ENCODE measurements at regions not wholly inside any gene's neighbourhood (a gene's known extent, or its start where the extent isn't known, plus 50 kb on each side); places are given as distances from the start of the nearest gene placed in this dataset.

DNA sequence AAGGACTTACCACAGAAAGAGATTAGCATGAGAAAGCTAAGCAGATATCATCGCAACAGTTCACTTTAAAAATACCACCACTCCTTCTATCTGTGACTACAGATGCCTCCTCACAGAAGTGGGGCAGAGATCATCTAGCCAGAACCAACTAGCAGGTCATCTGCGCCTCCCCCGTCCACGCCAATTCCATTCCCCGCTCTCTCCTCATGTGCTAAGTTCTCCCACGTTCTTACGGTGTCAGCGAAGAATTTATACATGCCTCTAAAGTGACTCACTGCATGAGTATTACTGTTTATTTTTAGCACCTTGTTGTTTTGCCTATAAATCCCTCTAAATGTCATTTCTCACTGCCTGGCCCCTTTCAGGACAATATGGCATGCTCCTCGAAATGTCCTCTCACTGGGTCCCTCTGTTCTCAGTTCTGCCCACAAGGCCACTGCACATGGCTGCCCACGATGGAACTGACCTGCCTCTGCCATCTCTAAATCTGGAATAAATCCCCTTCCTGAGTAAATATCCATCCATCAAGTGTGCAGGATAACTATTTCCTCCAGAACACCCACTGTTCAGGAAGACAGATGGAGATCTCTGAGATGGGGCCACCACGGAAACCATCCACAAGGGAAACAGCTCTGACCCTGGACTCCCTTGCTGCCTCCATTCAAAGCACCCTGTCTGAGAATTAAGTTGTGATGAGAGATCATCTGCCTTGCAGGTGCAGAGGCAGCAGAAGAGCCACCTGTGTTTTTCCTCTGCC lies 137.7 kb downstream of the IRS1 start:
- no peaks in the 10 kb centered on the region for H3K4me1 ChIP-seq (ENCODE audit: insufficient read depth)
- Mint-ChIP-seq H3K27me3 (ENCODE audit: insufficient read depth, low read depth, poor library complexity) (peaks cover 5% of the 10 kb centered on the region), H3K4me1 (peaks cover 8% of the 10 kb centered on the region; the same call in 2 of the 3 replicates), H3K4me3 (no peak overlapping the region), H3K9me3 (no peaks in the 10 kb centered on the region), H3K36me3 (ENCODE audit: low read depth) (no peaks in the 10 kb centered on the region), H3K27ac (no peak overlapping the region)
- H3K36me3 ChIP-seq (ENCODE audit: insufficient read depth), result no peaks in the 10 kb centered on the region
- ATAC-seq, result no peak
- TF ChIP-seq STAT1 (IDR thresholded peaks at IDR 0.05; ENCODE audit: unreplicated experiment) (no peak), CREB1 (CRISPR knock-in tag; IDR thresholded peaks at IDR 0.05; ENCODE audit: low read depth) (no peak), JUNB (IDR thresholded peaks at IDR 0.05; ENCODE audit: unreplicated experiment) (no peak), POLR2AphosphoS5 (IDR thresholded peaks at IDR 0.05; ENCODE audit: low read depth) (no peak)
- no peaks in the 10 kb centered on the region for H3K79me2 ChIP-seq (replicated peaks; ENCODE audit: insufficient read depth)
- no peak overlapping the region for H2AFZ ChIP-seq
- no peaks in the 10 kb centered on the region for H4K20me1 ChIP-seq (replicated peaks; ENCODE audit: insufficient read depth)
- no peaks in the 10 kb centered on the region for H3F3A ChIP-seq (replicated peaks; ENCODE audit: low read depth)
- no peaks in the 10 kb centered on the region for H3K27me3 ChIP-seq (ENCODE audit: insufficient read depth)
- H3K4me3 ChIP-seq, result no peak overlapping the region
- H3K9me2 ChIP-seq (ENCODE audit: insufficient read depth), result peaks cover 14% of the 10 kb centered on the region; the same call in 1 of the 2 replicates
- no peak overlapping the region for H3K27ac ChIP-seq (ENCODE audit: low read depth)
- no peak overlapping the region for H3K4me2 ChIP-seq
- no peak for DNase-seq (ENCODE audit: low spot score)

GRCh38 chr2:226660526-226660925 lies 139.1 kb downstream of the IRS1 start:
- Mint-ChIP-seq H3K27me3 (ENCODE audit: insufficient read depth, low read depth, poor library complexity) (peaks cover 5% of the 10 kb centered on the region), H3K4me1 (peaks cover 11% of the 10 kb centered on the region; the same call in 2 of the 3 replicates), H3K27ac (no peak overlapping the region), H3K4me3 (no peak overlapping the region), H3K9me3 (no peaks in the 10 kb centered on the region), H3K36me3 (ENCODE audit: low read depth) (no peaks in the 10 kb centered on the region)
- H3K79me2 ChIP-seq (replicated peaks; ENCODE audit: insufficient read depth), result no peaks in the 10 kb centered on the region
- no peaks in the 10 kb centered on the region for H3K27me3 ChIP-seq (ENCODE audit: insufficient read depth)
- ATAC-seq (no peak), DNase-seq (ENCODE audit: low spot score) (no peak)
- H4K20me1 ChIP-seq (replicated peaks; ENCODE audit: insufficient read depth), result no peaks in the 10 kb centered on the region
- H3F3A ChIP-seq (replicated peaks; ENCODE audit: low read depth), result no peaks in the 10 kb centered on the region
- no peak overlapping the region for H3K4me3 ChIP-seq
- no peak overlapping the region for H3K4me2 ChIP-seq
- H3K27ac ChIP-seq (ENCODE audit: low read depth), result no peak overlapping the region
- no peak overlapping the region for H2AFZ ChIP-seq
- H3K4me1 ChIP-seq (ENCODE audit: insufficient read depth), result no peaks in the 10 kb centered on the region; the same call in 1 of the 2 replicates
- no peaks in the 10 kb centered on the region for H3K36me3 ChIP-seq (ENCODE audit: insufficient read depth)
- peaks cover 18% of the 10 kb centered on the region; the same call in 1 of the 2 replicates for H3K9me2 ChIP-seq (ENCODE audit: insufficient read depth)
- no peak for TF ChIP-seq EZH2phosphoT487 (IDR thresholded peaks at IDR 0.05; ENCODE audit: unreplicated experiment)
- TF ChIP-seq CTCF (conservative IDR thresholded peaks at IDR 0.05; ENCODE audit: low read depth in 2 of 2), result no peak
- TF ChIP-seq, protein P1, sequence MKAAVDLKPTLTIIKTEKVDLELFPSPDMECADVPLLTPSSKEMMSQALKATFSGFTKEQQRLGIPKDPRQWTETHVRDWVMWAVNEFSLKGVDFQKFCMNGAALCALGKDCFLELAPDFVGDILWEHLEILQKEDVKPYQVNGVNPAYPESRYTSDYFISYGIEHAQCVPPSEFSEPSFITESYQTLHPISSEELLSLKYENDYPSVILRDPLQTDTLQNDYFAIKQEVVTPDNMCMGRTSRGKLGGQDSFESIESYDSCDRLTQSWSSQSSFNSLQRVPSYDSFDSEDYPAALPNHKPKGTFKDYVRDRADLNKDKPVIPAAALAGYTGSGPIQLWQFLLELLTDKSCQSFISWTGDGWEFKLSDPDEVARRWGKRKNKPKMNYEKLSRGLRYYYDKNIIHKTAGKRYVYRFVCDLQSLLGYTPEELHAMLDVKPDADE (IDR thresholded peaks at IDR 0.05), result no peak
- TF ChIP-seq, protein P2, sequence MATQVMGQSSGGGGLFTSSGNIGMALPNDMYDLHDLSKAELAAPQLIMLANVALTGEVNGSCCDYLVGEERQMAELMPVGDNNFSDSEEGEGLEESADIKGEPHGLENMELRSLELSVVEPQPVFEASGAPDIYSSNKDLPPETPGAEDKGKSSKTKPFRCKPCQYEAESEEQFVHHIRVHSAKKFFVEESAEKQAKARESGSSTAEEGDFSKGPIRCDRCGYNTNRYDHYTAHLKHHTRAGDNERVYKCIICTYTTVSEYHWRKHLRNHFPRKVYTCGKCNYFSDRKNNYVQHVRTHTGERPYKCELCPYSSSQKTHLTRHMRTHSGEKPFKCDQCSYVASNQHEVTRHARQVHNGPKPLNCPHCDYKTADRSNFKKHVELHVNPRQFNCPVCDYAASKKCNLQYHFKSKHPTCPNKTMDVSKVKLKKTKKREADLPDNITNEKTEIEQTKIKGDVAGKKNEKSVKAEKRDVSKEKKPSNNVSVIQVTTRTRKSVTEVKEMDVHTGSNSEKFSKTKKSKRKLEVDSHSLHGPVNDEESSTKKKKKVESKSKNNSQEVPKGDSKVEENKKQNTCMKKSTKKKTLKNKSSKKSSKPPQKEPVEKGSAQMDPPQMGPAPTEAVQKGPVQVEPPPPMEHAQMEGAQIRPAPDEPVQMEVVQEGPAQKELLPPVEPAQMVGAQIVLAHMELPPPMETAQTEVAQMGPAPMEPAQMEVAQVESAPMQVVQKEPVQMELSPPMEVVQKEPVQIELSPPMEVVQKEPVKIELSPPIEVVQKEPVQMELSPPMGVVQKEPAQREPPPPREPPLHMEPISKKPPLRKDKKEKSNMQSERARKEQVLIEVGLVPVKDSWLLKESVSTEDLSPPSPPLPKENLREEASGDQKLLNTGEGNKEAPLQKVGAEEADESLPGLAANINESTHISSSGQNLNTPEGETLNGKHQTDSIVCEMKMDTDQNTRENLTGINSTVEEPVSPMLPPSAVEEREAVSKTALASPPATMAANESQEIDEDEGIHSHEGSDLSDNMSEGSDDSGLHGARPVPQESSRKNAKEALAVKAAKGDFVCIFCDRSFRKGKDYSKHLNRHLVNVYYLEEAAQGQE (IDR thresholded peaks at IDR 0.05; ENCODE audit: unreplicated experiment), result no peak
